Activated effector memory CD4-positive, alpha-beta T cell treated with anti-CD3 and anti-CD28 coated beads, Interleukin-2, amount 50 U/mL, for 16 hours (primary cell): ENCODE measurements at regions not wholly inside any gene's neighbourhood (a gene's known extent, or its start where the extent isn't known, plus 50 kb on each side); places are given as distances from the start of the nearest gene placed in this dataset.

ENCODE experiments used
- DNase-seq: peaks from one replicate; pipeline ENCODE4 v3.0.0-alpha.2; 2020

DNA sequence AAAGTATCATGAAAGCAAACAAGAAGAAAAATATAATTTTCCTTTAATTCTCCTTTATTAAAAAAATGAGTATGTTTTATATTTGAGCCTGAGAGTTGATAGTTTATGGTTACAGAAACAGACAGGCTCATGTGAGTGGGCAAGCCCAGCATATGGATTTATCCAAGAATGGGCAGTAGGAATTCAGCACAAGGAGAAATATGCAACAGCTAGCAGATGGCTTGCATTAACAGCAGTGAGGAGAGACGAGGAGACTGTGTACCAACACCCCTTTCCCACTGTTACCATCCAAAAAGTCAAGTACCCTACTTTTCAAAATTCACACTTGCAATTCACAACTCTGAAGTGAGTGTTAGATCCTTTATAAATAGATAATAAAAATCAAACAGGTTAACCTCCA lies 1760.2 kb upstream of the TENM3 start:
- DNase-seq = no peak

DNA sequence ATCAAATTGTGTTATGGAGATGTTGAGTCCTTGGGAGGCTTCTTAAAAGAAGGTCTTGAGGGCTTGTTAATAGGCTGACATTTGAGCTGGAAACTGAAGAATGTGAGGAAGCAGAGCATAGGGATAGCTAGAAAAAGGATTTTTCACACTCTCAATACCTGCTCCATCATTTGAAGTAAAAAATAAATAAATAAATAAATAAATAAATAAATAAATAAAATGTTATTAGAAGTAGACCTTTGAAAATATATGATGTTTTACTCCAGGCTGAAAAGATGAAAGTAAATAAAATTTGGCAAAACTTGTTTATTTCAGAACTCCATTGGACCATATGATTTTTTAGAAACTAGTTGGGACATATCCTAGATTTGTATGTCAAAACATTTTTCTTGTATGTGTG lies 1757.8 kb upstream of the TENM3 start:
- no peak for DNase-seq

DNA sequence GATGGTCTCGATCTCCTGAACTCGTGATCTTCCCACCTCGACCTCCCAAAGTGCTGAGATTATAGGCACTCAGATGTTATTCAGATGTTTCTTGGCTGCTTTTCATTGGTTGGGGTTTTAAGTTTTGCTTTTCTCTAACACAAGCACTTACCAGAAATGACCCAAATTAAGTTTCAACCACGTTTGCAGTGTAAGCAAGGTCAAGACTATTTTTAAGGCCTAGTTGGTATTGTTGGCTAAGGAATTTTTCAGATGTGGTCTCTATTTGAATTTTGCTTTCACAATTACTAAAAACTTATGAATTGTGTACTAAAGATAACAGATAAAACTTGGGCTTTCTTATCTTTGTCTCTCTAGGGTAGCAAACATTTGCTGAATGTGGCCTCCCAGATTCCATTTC lies 1756.9 kb upstream of the TENM3 start:
- no peak for DNase-seq

DNA sequence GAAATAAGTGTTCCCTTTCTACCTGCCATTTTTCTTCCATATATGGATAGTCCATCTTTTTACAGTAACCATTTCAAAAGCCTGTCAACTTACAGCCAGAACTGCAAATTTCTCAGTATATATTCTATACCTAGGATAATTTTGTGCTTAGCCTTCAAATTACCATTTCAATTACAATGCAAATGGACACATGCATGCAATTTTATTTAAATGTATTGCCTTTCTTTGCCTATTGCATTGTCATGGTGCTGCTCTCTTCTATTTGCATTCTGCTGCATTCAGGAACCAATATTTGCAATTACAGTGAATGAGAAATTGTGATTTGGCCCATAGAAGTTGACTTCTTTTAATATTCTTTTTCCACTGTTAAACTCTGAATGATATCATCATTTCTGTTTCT lies 1753.4 kb upstream of the TENM3 start:
- DNase-seq = no peak

DNA sequence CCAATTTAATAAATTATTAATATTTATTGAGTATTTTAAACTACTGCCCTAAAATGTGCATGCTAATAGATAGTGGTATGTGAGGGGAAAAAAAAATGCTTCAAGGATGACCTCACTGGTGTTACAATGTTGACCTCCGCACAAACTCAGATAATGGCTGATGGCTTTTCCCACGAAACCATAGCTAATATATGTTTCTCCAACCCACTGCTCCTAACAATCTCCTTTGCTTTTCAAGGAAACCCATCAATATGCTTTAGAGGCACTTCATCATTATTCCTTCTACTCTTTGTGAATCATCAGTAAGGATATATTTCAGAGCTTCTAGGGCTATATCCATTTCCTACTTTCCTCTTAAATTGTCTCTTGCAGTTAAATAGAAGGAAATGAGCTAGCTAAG lies 1752.0 kb upstream of the TENM3 start:
- no peak for DNase-seq

DNA sequence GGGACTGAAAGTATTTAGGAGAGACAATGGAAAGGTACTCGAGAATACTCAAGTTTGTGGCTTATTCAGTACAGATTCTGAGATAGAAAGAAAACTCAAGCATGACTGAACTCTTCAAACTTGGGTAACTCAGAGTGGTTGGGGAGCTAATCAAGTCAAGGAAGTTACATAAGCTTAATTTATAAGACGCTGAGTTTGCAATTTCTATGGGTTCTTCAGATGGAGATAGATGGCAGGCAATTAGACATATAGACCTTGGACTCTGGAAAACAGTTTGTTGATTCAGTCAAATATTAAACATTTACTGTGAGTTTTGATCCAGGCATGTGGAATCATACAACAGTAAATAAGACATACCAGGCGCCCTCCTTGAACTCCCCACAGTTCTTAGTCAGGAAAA lies 1749.9 kb upstream of the TENM3 start:
- no peak for DNase-seq

DNA sequence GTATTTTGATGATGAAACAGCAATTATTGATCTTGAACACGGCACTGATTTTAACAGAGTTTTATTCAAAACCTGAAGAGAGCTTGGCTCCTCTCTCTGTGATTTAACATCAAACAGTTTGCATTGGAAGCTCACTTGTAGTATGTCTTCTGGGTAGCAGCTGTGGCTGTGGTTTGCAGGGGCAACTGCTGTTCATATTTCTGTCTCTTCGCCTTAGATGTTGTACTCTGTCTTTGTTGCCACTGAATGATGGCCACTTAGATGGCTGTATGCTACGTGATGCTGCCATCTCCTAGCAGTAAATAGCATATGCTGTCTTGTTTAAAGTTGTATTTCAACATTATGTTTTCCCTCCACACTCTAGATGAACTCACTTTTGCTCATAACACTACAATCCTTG lies 1743.0 kb upstream of the TENM3 start:
- DNase-seq = no peak

DNA sequence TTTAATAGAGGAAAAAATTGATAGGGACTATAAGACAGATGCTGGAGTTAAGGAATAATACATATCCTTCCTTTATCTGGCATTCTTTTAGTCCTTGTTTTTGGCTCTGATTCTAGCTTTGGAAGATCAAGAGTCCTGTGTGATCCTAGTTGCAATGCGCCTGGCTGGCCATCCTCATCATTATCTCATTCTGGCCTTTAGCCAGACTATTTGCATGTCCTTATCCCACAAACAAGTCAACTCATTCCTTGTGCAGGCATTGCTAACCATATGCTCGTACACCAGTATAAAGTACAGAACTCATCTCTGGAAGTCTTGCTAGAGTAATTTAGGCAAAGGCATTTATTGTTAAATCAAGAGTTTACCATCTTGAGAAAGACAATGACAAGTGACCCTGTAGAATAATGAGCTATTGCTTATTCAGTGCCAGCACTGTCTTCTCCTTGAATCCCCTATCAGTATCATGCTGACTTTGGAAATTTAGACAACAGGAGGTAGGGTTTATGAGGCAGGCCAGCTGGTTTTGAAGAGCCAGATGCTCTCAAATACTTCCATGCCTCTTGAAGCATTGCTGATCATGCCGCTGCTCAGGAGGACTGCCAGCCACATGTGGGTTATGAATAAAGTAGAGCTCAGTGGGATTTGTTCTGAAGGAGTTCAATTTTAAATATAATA lies 1730.3 kb upstream of the TENM3 start:
- DNase-seq = no peak

DNA sequence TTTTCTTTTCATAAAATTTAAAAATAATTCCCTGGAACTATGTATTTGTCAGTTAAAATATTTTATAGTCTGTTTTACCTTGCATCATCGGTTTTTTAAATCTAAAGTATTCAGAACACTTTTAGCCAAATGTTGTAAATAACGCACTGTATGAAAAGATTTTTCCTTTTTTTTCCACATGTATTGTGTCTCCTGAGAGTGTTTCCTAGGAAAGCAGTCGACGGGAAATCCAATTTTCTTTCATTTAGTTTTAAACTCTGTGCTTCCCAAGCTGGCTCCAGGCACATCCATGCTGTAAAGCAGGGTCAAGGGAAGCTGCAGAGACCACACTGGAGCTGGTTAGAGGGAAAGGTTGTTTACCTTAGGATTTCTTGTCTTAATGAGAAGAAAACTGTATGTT lies 1724.3 kb upstream of the TENM3 start:
- no peak for DNase-seq

DNA sequence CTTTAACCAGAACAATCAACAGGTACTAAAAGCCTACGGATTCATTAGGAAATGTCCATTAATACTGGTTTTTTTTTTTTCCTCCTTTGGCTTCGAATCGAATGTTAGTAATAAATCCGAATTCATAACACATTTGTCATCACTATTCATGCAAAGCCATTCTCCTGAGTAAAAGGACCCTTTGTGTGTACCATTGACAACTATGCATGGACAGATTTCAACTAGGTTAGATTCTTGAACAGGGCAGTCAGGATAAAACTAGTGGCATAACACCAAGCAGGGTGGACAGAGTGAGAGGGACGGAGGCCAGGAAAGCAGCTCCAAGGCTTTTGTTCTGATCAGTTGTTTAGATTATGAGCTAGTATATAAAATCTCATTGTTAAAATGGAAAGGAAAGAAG lies 1722.0 kb upstream of the TENM3 start:
- no peak for DNase-seq

DNA sequence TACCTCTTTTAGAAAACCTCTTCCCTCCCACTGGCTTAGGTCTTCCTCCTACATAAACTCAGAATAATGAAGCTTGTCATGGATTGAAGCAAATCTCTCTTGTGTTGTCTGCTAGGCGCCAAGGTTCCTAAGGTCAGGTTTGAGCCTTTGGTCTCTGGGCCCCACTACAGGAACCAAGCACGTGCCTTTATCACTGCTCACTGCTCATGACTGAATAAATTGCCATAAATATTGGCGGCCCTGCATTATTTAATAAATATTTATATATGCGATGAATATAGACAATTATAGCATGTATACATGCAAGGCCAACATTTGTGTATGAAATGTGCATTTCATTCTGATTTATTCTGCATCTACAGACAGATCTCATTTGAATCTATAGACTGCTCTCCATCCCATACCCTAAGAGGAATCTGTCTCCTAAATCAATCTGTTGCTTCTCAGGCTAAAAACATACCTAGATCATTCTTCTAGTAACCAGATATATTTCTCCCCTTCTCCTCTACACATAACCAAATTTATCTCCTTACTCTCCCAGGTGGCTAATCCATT lies 1717.6 kb upstream of the TENM3 start:
- no peak for DNase-seq

DNA sequence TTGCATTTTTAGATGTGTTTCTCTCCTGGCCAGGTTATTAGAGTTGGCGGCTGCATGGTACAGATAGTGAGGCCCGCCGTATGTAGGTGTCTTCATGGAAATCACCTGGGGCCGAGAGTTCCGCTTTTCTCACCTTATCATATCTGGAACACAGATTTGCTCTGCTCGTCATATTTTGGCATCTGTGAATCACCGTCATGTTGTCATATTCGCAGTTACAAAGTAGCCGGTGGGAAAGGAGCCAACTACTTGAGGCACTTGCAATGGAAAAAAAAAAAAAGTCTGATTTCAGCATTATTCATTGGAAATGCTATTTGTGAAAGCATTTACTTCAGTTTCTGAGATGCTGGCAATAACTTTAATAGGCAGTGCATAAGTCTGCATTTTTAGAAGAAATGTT lies 1715.2 kb upstream of the TENM3 start:
- DNase-seq = no peak

DNA sequence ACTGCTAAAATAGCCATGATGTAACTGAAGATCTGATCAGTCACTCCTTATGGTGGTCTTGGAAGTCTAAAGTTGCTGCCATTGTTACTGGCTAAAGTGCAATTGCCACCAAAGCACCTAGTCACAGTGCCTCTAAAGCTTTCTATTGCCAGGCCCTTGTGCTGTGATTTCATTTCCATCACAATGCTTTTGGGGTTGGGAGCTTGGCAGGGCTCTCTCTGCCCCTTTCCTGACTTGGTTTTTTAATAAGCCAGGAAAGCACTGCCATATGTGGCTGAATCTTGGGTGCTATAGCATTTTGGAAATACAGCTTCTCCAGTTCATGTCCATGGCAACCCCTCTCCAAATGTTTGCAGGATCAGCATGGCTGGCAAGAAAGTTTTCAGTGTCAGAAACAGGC lies 1712.4 kb upstream of the TENM3 start:
- no peak for DNase-seq

DNA sequence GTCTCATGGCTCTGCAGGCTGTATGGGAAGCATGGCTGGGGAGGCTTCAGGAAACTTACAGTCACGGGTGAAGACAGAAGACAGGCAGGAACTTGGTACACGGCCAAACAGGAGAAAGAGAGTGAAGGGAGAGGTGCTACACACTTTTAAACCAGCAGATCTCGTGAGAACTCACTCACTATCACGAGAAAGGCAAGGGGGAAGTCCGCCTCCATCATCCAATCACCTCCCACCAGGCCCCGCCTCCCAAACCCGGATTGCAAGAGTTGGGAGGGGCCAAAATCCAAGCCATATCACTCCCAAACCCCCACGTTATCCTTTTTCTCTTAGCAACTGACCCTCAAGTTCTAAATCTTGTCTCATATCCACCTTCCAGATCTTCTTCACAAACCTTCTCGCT lies 1710.5 kb upstream of the TENM3 start:
- DNase-seq = no peak

DNA sequence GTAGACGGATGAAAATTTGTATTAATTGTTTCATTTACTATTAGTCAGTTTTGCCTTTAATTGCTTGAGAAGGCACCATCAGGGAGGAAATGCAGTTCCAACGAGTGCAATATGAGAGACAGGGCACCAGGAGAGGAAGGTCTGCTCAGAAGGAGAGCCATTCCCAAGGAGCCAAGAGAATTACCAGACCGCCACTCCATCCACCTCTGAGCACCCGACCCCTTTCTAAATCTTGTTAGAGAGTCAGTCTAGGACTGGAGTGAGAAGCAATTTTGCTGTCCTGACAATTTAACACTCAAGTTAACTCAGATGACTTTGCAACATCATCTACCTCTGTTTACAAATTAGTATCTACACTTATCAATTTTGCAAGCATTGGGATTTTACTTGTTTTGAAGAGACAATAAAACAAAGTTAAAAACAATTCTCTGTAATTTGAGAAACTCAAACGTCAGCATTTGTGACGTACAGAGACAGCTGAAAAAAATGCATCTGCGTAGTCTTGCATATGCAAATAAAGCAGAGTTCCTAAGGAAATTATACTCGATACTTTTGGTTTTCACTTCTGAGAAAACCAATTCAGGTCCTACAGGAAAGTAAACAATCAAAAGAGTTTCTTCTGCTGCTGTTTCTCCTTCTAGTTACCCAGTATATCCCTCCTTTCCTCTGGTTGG lies 1704.7 kb upstream of the TENM3 start:
- no peak for DNase-seq

DNA sequence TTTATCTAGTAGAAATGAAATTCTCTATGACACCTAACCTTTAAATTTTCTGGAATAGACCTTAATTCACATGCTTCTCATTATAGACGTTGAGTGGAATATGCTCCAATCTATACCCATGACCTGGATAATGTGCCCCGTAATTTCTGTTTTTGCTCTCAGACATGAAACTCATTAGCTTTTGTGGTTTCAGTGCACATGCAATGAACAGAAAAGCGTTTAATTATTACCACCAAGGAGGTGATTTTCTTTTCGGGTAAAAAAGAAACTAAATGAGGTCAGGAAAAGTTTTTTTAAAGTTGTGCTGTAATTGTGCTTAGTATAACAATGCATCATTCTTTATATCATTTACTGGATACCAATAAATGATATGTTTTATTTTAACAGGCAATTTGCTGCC lies 1703.9 kb upstream of the TENM3 start:
- no peak for DNase-seq

DNA sequence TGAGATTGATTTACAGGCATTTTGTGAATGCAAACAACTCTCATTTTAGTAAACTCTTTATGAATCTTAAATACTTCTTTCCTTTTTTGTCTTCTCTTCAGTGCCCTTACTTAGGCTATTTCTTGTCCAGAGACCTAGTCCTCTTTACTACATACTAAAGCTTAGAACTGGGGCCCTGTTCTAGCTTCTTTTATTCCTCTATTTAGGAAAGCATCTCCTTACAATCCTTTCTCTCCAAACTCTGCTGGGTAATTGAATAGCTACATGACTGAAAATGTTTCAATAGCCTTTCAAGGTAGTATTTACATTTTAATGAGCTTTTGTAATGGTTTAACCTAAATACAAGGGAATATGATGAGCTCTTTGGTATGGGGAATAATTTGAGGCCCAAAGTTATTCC lies 1701.5 kb upstream of the TENM3 start:
- DNase-seq = no peak

DNA sequence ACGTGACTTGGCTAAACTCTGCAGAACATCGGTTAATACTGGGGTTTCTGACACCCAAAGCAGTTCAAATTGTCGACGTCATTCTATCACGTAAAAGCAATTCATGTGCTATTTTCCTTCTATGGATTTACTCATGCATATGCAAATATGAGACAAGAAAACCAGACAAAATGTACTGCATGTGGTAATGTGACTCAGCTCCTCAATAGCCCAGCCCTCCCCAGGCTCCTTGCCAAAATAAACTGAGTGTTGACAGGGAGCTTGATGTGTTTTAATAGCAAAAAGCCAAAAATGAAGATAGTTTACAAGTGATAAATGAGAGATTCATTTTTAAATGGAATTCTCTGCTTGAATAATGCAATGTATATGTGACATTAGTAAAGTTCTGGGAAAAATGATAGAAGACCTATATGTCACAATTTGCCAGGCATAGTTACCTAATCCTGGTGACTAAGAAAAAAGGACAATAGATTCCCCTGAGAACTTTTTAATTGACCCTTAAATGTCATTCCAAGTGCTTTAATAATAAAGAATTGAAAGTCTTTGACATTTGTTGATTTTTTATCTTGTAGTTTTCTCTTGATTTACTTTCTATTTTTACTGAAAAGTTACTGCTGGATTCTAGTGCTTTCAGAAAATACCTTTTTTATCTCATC lies 1700.6 kb upstream of the TENM3 start:
- DNase-seq = no peak

DNA sequence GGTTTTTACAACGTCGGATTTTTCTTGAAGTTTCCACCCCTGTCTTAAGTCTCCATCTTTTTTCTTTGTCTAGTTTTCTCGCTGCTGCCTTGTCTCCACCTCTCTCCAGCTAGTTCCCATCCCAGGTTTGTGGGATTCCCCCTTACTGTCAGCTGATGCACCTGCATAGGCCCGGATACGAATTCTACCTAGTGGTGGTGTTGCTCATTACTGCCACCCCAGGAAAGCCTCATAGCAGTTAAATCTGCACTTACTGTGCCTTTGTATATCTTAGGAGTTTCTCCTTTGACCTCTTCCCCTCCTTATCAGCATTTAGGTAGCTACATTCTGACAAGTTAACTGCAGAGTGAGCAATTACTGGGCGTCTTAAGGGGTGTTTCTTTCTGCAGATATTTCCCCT lies 1693.1 kb upstream of the TENM3 start:
- DNase-seq = no peak

DNA sequence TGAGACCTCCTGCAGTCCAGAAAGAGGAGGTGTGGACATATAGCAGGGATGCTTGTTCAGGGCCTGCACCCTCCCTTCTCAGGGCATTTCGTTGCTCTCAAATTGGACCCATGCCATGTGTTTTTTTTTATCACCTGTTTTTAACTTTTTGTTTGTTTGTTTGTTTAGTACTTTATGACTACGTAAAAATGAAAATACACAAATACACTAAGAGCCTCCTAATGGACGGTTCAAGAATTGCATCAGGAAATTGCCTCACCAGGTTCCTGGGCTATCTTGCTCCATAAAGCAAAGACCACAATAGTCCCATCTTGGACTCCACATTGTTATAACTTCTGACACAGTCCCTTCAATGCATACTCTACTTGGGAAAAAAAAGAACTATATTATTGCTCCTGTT lies 1685.9 kb upstream of the TENM3 start:
- no peak for DNase-seq

DNA sequence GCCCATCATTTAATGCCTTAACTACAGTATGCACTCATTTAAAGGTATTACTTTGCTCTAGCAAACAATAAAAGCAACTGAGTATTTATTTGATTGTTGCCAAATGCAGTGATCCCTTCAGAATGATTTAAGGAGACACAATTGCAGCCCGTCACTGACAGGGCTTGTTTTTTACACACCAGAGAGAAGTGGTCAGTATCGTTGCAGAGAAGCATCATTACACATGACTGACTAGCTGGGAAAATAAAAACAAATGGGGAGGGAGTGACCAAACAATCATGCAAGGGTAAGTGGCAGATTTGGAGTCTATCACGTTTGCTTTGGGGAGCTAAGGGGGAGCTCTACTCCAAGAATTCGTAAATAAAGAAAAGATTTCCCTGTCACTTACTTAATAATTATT lies 1685.3 kb upstream of the TENM3 start:
- DNase-seq = no peak

DNA sequence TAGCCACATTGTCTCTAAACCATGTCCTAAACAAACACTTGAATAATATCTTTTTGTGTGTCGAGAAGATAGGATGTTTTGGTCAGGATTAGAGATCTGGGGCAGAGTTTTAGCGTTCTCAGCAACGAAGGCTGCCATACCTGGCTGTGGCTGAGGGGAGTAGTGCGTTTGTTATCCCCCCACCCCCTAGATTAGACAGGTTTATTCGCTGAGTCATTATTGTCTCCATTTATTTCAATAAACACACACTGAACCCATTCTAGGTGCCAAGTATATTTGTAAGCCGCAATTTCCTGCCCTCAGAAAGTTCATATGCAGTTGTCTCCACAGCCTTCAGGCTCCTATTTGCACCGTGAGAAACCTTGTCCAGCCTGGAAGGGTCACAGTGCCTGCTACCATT lies 1684.8 kb upstream of the TENM3 start:
- no peak for DNase-seq

DNA sequence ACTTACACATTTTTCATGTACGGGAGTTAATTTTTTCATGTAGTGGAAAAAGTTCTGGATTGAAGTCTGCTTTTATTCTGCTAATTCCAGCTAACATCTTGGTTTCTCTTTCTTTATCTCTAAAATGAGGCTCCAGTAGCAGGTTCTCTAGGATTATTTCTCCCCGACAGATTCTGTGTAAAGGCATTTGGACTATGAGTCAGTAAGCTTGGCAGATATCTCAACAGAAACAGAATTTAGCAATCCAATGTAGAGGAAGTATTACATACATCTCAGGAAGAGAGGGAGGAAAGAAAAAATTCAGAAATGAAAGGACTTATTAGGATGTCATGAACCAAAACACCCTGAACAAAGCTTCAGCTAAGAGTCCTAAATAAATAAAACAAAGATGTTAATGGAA lies 1682.3 kb upstream of the TENM3 start:
- no peak for DNase-seq

DNA sequence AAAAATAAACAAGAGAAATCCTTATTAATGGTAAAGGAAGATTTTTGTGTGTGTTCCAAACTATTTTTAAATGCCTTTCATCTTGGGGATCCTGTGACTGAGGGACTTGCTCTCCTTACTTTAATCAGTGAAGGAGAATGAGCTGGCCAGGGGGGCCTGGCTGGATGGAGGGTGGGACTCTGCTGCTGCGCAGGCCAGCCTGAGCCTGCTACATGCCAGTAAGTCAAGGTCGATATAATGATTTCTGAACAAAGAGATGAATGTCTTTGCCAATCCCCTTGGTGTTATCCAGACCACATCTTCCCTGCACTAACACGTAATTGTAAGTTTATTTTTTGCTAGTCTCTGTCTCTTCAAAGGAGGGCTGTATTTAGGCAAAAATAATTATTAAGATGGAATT lies 1679.2 kb upstream of the TENM3 start:
- DNase-seq = no peak
